DND-41 (cell line): ENCODE measurements at regions not wholly inside any gene's neighbourhood (a gene's known extent, or its start where the extent isn't known, plus 50 kb on each side); places are given as distances from the start of the nearest gene placed in this dataset.

ENCODE experiments used
- ATAC-seq: fragments of 200-7000 bp; cut with Tn5 transposase; 3 replicates; pipeline ENCODE4 v1.9.1; 2021; ENCODE audit warnings: low read depth; ENCODE audit not compliant: insufficient read depth
- DNase-seq: peaks from one replicate; pipeline ENCODE4 v3.0.0-alpha.2; 2020
- H2AFZ ChIP-seq: 2 replicates; pipeline ENCODE4 v1.6.0; 2012; ENCODE audit warnings: low read depth, low read length
- H3K27ac ChIP-seq: 2 replicates; pipeline ENCODE4 v1.5.1; 2012; ENCODE audit warnings: low read length, inconsistent platforms
- H3K27me3 ChIP-seq: fragments of 200-600 bp; sonication (generic); 2 replicates; pipeline ENCODE4 v1.6.0; 2012; ENCODE audit warnings: low read length, mild to moderate bottlenecking, inconsistent platforms; ENCODE audit not compliant: insufficient read depth, poor library complexity
- H3K36me3 ChIP-seq: 2 replicates; pipeline ENCODE4 v1.5.1; 2012; ENCODE audit warnings: low read length, inconsistent platforms; ENCODE audit not compliant: insufficient read depth
- H3K4me1 ChIP-seq: 2 replicates; pipeline ENCODE4 v1.5.1; 2012; ENCODE audit warnings: mild to moderate bottlenecking, low read length; ENCODE audit not compliant: insufficient read depth
- H3K4me2 ChIP-seq: 2 replicates; pipeline ENCODE4 v1.6.0; 2012; ENCODE audit warnings: mild to moderate bottlenecking, moderate library complexity, low read length, inconsistent platforms; ENCODE audit not compliant: insufficient read depth
- H3K4me3 ChIP-seq, 2 experiments: fragments of 200-600 bp in 1 of 2; shearing (Covaris generic) in 1 of 2; 2 replicates each; pipeline ENCODE4 v1.5.1; 2012 to 2016; ENCODE audit warnings: inconsistent platforms in 2 of 2, low read length in 2 of 2, mild to moderate bottlenecking in 2 of 2, low read depth in 1 of 2, moderate library complexity in 1 of 2
- H3K79me2 ChIP-seq: 2 replicates; pipeline ENCODE4 v1.6.0; 2012; ENCODE audit warnings: low read length, inconsistent platforms; ENCODE audit not compliant: insufficient read depth
- H3K9ac ChIP-seq: 2 replicates; pipeline ENCODE4 v1.6.0; 2012; ENCODE audit warnings: low read depth, mild to moderate bottlenecking, inconsistent platforms, low read length, moderate library complexity
- H3K9me3 ChIP-seq: 2 replicates; pipeline ENCODE4 v1.5.1; 2012; ENCODE audit warnings: low read length, moderate library complexity, mild to moderate bottlenecking, inconsistent platforms; ENCODE audit not compliant: insufficient read depth, severe bottlenecking
- H4K20me1 ChIP-seq: 2 replicates; pipeline ENCODE4 v1.6.0; 2012; ENCODE audit warnings: low read length; ENCODE audit not compliant: insufficient read depth
- CTCF ChIP-seq: IDR thresholded peaks from 2 replicates; pipeline ENCODE4 v1.5.1; 2012; ENCODE audit warnings: borderline replicate concordance, low read length, moderate library complexity, mild to moderate bottlenecking; ENCODE audit not compliant: poor library complexity, severe bottlenecking; ENCODE audit errors: extremely low read depth
- EZH2 ChIP-seq: IDR thresholded peaks from 3 replicates; pipeline ENCODE4 v1.6.1; 2012; ENCODE audit warnings: borderline replicate concordance, low read depth, mild to moderate bottlenecking, moderate library complexity, low read length, inconsistent platforms; ENCODE audit not compliant: severe bottlenecking

- no peaks in the 10 kb centered on the region for H3K27me3 ChIP-seq
- H3K9ac ChIP-seq: no peak overlapping the region
- DNase-seq (no peak), ATAC-seq (no peak)
- H3K79me2 ChIP-seq: no peaks in the 10 kb centered on the region
- H3K9me3 ChIP-seq: no peaks in the 10 kb centered on the region
- TF ChIP-seq CTCF (no peak), EZH2 (no peak)
- H3K4me2 ChIP-seq: no peak overlapping the region
- no peaks in the 10 kb centered on the region for H4K20me1 ChIP-seq
- no peaks in the 10 kb centered on the region for H3K4me1 ChIP-seq
- H3K36me3 ChIP-seq: no peaks in the 10 kb centered on the region
- H3K27ac ChIP-seq: no peak overlapping the region
- no peak overlapping the region for H2AFZ ChIP-seq
- no peak overlapping the region for H3K4me3 ChIP-seq
These were observed 645.4 kb downstream of the ZBBX start for GRCh38 chr3:166734734-166735133.

- H2AFZ ChIP-seq: no peak overlapping the region
- TF ChIP-seq CTCF: no peak
- no peak for TF ChIP-seq EZH2
These were observed 648.4 kb downstream of the ZBBX start for GRCh38 chr3:166731701-166732100.

GRCh38 chr3:166721466-166721865 lies 658.6 kb downstream of the ZBBX start:
- TF ChIP-seq EZH2: no peak
- TF ChIP-seq CTCF: no peak
- Histone ChIP-seq H4K20me1 (no peaks in the 10 kb centered on the region), H2AFZ (no peak overlapping the region)

More at GRCh38 chr3:166731701-166732100, 648.4 kb downstream of the ZBBX start:
- Histone ChIP-seq H3K27ac (no peak overlapping the region), H3K9me3 (no peaks in the 10 kb centered on the region), H3K9ac (no peak overlapping the region), H3K36me3 (no peaks in the 10 kb centered on the region), H3K4me1 (no peaks in the 10 kb centered on the region), H3K79me2 (no peaks in the 10 kb centered on the region), H3K4me2 (no peak overlapping the region), H3K4me3 (no peak overlapping the region), H4K20me1 (no peaks in the 10 kb centered on the region), H3K27me3 (no peaks in the 10 kb centered on the region)
- no peak for ATAC-seq
- DNase-seq: no peak

GRCh38 chr3:166714206-166714605 lies 665.9 kb downstream of the ZBBX start:
- Histone ChIP-seq H3K4me1 (no peaks in the 10 kb centered on the region), H3K27me3 (no peaks in the 10 kb centered on the region), H3K27ac (no peak overlapping the region), H3K9me3 (no peaks in the 10 kb centered on the region), H3K79me2 (no peaks in the 10 kb centered on the region), H2AFZ (no peak overlapping the region), H3K4me3 (no peak overlapping the region), H3K4me2 (no peak overlapping the region), H3K9ac (no peak overlapping the region), H3K36me3 (no peaks in the 10 kb centered on the region), H4K20me1 (no peaks in the 10 kb centered on the region)
- DNase-seq (no peak), ATAC-seq (no peak)
- TF ChIP-seq CTCF (no peak), EZH2 (no peak)

More at GRCh38 chr3:166721466-166721865, 658.6 kb downstream of the ZBBX start:
- Histone ChIP-seq H3K4me2 (no peak overlapping the region), H3K79me2 (no peaks in the 10 kb centered on the region), H3K9ac (no peak overlapping the region), H3K9me3 (no peaks in the 10 kb centered on the region), H3K4me3 (no peak overlapping the region), H3K4me1 (no peaks in the 10 kb centered on the region), H3K27me3 (no peaks in the 10 kb centered on the region), H3K36me3 (no peaks in the 10 kb centered on the region), H3K27ac (no peak overlapping the region)
- no peak for ATAC-seq
- DNase-seq: no peak
